ENCODE measurements at regions not wholly inside any gene's neighbourhood (a gene's known extent, or its start where the extent isn't known, plus 50 kb on each side); places are given as distances from the start of the nearest gene placed in this dataset.

DNA sequence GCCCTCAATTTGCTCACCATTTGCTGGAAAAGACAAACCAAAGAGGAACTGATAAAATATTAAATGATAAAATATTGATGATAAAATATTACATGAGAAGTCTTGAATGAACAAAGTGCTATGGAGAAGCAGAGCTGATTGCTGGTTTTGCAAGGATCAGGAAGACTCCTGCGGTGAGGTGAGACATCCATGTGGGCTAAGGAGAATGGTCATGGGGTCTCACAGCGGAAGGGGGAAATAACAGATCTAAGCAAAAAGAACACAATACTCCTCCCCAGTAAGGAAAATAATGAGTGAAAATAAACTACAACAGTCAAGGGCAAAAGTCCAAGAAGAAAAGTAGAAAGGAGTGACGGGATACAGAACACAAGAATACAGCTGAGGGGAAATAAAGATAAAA lies 146.8 kb downstream of the LURAP1L start:
- 0 out of 3 replicates have a peak, but pooled peaks cover 3% of the 10 kb centered on the region for H3K4me1 ChIP-seq
- TF ChIP-seq POLR2AphosphoS2 (conservative IDR thresholded peaks at IDR 0.05; ENCODE audit: low read length) (no peak), MAZ (IDR thresholded peaks at IDR 0.05; ENCODE audit: borderline replicate concordance, low read depth, low read length) (no peak)
- no peaks in the 10 kb centered on the region for H3K9me3 ChIP-seq
- ChIA-PET CTCF (interaction anchor here (0.7 kb wide), 1 partner anchor 202 kb away, joined by 6 read pairs; no protein-coding TSS in a partner anchor), POLR2A (no interaction called here)
- no peak overlapping the region for H3K4me3 ChIP-seq
- 90% methylated on average over 3 of the region's 3 CpGs for WGBS (ENCODE audit: missing lambda C conversion rate)
- no peak for FAIRE-seq
- H3K4me2 ChIP-seq: no peak overlapping the region
- DNase-seq (ENCODE audit: low read depth in 1 of 2, low spot score in 1 of 2): no peak
- H3K27ac ChIP-seq: no peak overlapping the region
- no peak for ATAC-seq

DNA sequence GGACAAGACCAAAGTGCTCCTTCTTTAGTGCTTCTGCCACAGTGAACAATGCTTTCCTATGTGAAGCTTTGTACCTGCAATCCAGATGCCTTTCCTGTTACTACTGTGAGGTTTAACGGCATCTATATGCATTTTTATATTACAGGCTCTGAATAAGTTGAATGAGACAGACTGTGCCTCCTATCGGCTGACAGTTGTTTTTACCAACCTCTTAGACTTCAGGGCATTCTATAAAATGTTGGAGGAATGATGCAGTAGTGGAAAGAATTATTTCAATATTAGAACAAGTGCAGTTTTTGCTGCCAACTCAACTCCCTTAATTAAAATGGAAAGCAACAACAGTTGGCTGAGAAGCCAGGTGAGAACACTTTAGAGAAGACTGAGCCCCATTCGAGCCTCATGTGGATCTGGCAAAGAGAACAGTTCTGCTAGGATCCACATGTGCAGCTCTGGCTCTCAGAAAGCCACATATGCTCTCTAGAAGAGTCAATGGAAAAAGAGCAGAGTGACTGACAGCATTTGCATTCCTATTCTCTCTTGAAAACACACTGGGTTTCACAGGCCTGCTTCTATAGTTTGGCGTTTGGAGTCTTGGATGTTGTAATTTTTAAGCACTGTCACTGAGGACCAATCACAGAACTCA lies 147.5 kb downstream of the LURAP1L start:
- Histone ChIP-seq H3K9me3 (no peaks in the 10 kb centered on the region), H3K4me2 (no peak overlapping the region), H3K4me3 (no peak overlapping the region), H3K4me1 (0 out of 3 replicates have a peak, but pooled peaks cover 3% of the 10 kb centered on the region), H3K27ac (no peak overlapping the region; a peak in 1 of 6 replicates)
- TF ChIP-seq ZSCAN20 (CRISPR knock-in tag; IDR thresholded peaks at IDR 0.05) (no peak), MAFK (IDR thresholded peaks at IDR 0.05; ENCODE audit: partially characterized antibody) (no peak), RAD21 (conservative IDR thresholded peaks at IDR 0.05 in 1 of 2, IDR thresholded peaks at IDR 0.05 in 1 of 2) (no peak), HEYL (CRISPR knock-in tag; IDR thresholded peaks at IDR 0.05) (no peak), KDM5A (IDR thresholded peaks at IDR 0.05) (no peak), NPAS2 (CRISPR knock-in tag; IDR thresholded peaks at IDR 0.05; ENCODE audit: borderline replicate concordance) (no peak)
- ATAC-seq: no peak
- 44% methylated on average over 4 of the region's 4 CpGs for WGBS (ENCODE audit: missing lambda C conversion rate)
- FAIRE-seq: no peak
- ChIA-PET CTCF (interaction anchor here (0.7 kb wide), 1 partner anchor 203 kb away, joined by 6 read pairs; no protein-coding TSS in a partner anchor), POLR2A (no interaction called here)
- DNase-seq (ENCODE audit: low read depth in 1 of 2, low spot score in 1 of 2): no peak

DNA sequence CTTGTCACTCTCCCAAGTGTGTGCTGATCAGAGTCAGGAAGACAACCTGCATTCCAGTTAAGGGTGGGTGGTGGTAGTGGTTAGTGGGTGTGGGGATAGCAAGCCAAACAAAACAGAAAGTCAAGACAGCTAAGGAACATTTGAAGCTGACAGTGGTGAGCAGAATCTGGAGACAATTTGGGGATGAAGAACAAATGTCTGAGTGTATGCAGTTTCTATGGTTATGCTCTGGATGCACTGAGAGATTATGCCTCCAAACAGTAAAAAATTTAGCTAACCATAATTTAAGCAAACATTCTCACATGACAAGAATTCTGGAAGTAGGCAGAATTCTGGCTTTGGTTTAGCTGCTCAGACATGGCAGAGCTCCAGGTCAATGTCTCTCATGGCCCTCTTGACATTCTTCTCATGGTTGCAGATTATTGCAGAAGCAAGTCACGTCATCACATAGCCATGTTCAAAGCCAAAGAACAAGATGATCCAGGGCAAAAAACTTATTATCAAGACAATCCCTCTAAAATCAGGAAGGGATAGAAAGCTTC lies 148.7 kb downstream of the LURAP1L start:
- WGBS (ENCODE audit: missing lambda C conversion rate): 36% methylated on average over 1 of the region's 1 CpG

DNA sequence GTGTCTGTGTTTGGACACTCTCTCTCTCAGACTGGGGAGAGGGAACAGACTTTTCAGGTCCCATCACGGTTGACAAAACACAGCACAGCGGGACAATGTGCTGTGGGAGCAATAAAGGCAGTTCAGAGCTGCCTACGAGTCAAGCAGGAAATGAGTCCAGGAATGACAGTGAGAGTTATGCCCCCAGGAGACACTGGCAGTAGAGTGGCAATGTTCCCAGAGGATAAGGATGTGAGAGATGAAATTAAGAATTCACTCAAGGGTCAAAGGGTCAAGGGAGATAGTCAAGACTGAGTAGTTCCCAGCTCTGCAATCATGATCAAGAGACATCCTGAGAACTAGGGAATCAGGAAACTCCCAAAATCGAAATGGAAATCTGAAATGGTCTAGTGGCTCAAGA lies 156.1 kb downstream of the LURAP1L start:
- H3K4me3 ChIP-seq: no peak overlapping the region
- FAIRE-seq (no peak), ATAC-seq (peak in 1 of 2 experiments; percentile 34; a peak in 2 of 6 replicates), DNase-seq (ENCODE audit: low read depth in 1 of 2, low spot score in 1 of 2) (peak in 1 of 2 experiments; percentile 23)
- H3K4me1 ChIP-seq: peaks cover 7% of the 10 kb centered on the region; the same call in 1 of the 3 replicates
- WGBS (ENCODE audit: missing lambda C conversion rate): 52% methylated on average over 4 of the region's 4 CpGs
- no peaks in the 10 kb centered on the region for H3K9me3 ChIP-seq
- no peak overlapping the region for H3K27ac ChIP-seq
- CTCF ChIA-PET: interaction anchor here (1.4 kb wide), 1 partner anchor 158 kb away, joined by 3 read pairs; no protein-coding TSS in a partner anchor
- H3K4me2 ChIP-seq: no peak overlapping the region
- TF ChIP-seq RAD21 (conservative IDR thresholded peaks at IDR 0.05 in 1 of 2, IDR thresholded peaks at IDR 0.05 in 1 of 2): no peak
- TF ChIP-seq HEYL (CRISPR knock-in tag; IDR thresholded peaks at IDR 0.05): no peak
- TF ChIP-seq, protein P1, sequence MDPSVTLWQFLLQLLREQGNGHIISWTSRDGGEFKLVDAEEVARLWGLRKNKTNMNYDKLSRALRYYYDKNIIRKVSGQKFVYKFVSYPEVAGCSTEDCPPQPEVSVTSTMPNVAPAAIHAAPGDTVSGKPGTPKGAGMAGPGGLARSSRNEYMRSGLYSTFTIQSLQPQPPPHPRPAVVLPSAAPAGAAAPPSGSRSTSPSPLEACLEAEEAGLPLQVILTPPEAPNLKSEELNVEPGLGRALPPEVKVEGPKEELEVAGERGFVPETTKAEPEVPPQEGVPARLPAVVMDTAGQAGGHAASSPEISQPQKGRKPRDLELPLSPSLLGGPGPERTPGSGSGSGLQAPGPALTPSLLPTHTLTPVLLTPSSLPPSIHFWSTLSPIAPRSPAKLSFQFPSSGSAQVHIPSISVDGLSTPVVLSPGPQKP (IDR thresholded peaks at IDR 0.05; ENCODE audit: low read depth, low read length): no peak
- TF ChIP-seq BHLHE40 (IDR thresholded peaks at IDR 0.05; ENCODE audit: low read depth, low read length): no peak
- no peak for TF ChIP-seq NPAS2 (CRISPR knock-in tag; IDR thresholded peaks at IDR 0.05; ENCODE audit: borderline replicate concordance)
- no peak for TF ChIP-seq ZSCAN20 (CRISPR knock-in tag; IDR thresholded peaks at IDR 0.05)
- TF ChIP-seq, protein P2, sequence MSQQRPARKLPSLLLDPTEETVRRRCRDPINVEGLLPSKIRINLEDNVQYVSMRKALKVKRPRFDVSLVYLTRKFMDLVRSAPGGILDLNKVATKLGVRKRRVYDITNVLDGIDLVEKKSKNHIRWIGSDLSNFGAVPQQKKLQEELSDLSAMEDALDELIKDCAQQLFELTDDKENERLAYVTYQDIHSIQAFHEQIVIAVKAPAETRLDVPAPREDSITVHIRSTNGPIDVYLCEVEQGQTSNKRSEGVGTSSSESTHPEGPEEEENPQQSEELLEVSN (IDR thresholded peaks at IDR 0.05; ENCODE audit: borderline replicate concordance, low read depth): no peak
- no peak for TF ChIP-seq RNF2 (IDR thresholded peaks at IDR 0.05; ENCODE audit: borderline replicate concordance, low read depth)
- no peak for TF ChIP-seq MAZ (IDR thresholded peaks at IDR 0.05; ENCODE audit: borderline replicate concordance, low read depth, low read length)
- POLR2A ChIA-PET: no interaction called here

More for the DNA sequence above, 148.7 kb downstream of the LURAP1L start:
- Histone ChIP-seq H3K9me3 (no peaks in the 10 kb centered on the region), H3K27ac (peak overlapping the region in 1 of 2 experiments; percentile 20; a peak in 1 of 6 replicates), H3K4me1 (0 out of 3 replicates have a peak, but pooled peaks cover 3% of the 10 kb centered on the region), H3K4me3 (no peak overlapping the region), H3K4me2 (no peak overlapping the region; the same call in 2 of the 3 replicates)
- FAIRE-seq: no peak
- ATAC-seq: no peak
- DNase-seq (ENCODE audit: low read depth in 1 of 2, low spot score in 1 of 2): no peak
- POLR2A ChIA-PET: no interaction called here
- CTCF ChIA-PET: interaction anchor here (1.6 kb wide), 1 partner anchor 147 kb away, joined by 4 read pairs; no protein-coding TSS in a partner anchor
- TF ChIP-seq HOXB13 (CRISPR knock-in tag; IDR thresholded peaks at IDR 0.05; ENCODE audit: low read depth): no peak
- TF ChIP-seq POLR2AphosphoS2 (conservative IDR thresholded peaks at IDR 0.05; ENCODE audit: low read length): no peak
- no peak for TF ChIP-seq ESRRA (IDR thresholded peaks at IDR 0.05; ENCODE audit: borderline replicate concordance, low read length)
- no peak for TF ChIP-seq KDM1A (IDR thresholded peaks at IDR 0.05; ENCODE audit: low read depth)
- no peak for TF ChIP-seq FOSL2 (IDR thresholded peaks at IDR 0.05)
- TF ChIP-seq FOSL2 (CRISPR knock-in tag; IDR thresholded peaks at IDR 0.05): no peak
- no peak for TF ChIP-seq SMC3 (IDR thresholded peaks at IDR 0.05)
- TF ChIP-seq FOXS1 (CRISPR knock-in tag; IDR thresholded peaks at IDR 0.05): no peak
- no peak for TF ChIP-seq MAZ (IDR thresholded peaks at IDR 0.05; ENCODE audit: borderline replicate concordance, low read depth, low read length)

Data from A549 (cell line).